NT2/D1 (cell line): ENCODE measurements at regions not wholly inside any gene's neighbourhood (a gene's known extent, or its start where the extent isn't known, plus 50 kb on each side); places are given as distances from the start of the nearest gene placed in this dataset.

ENCODE experiments used
- SUZ12 ChIP-seq: IDR thresholded peaks from 2 replicates; pipeline ENCODE4 v1.6.1; 2011; ENCODE audit not compliant: insufficient read length, insufficient read depth; ENCODE audit errors: extremely low read depth
- YY1 ChIP-seq: IDR thresholded peaks from 2 replicates; pipeline ENCODE4 v1.6.1; 2011; ENCODE audit not compliant: insufficient read length, insufficient read depth
- ZNF274 ChIP-seq: IDR thresholded peaks from 2 replicates; pipeline ENCODE4 v1.6.1; 2011; ENCODE audit warnings: mild to moderate bottlenecking, low read depth, low read length

- TF ChIP-seq ZNF274 = no peak
- no peak for TF ChIP-seq YY1
- no peak for TF ChIP-seq SUZ12
Measured at GRCh38 chr4:156242390-156242789, 288.7 kb upstream of the CTSO start.
